B cell (primary cell): ENCODE measurements at regions not wholly inside any gene's neighbourhood (a gene's known extent, or its start where the extent isn't known, plus 50 kb on each side); places are given as distances from the start of the nearest gene placed in this dataset.

Source experiments
- ATAC-seq: fragments of 200-7000 bp; cut with Tn5 transposase; one replicate; pipeline ENCODE4 v1.10.0; 2021; ENCODE audit warnings: low read depth, mild to moderate bottlenecking, moderate number of reproducible peaks, moderate library complexity
- CTCF ChIA-PET: fragments of 350-600 bp; sonication (Branson Sonifier 250); formaldehyde crosslinking; loops from one replicate; lab custom pipeline; 2021; ENCODE audit warnings: antibody characterized with exemption, inconsistent platforms; lab: Charles Lee
- POLR2A ChIA-PET: fragments of 350-600 bp; sonication (Branson Sonifier 250); formaldehyde crosslinking; loops from one replicate; lab custom pipeline; 2021; ENCODE audit warnings: antibody characterized with exemption; lab: Charles Lee
- DNase-seq: peaks from one replicate; pipeline ENCODE4 v3.0.0; 2013
- H2AFZ ChIP-seq: 2 replicates; pipeline ENCODE4 v1.6.1; 2012; ENCODE audit warnings: mild to moderate bottlenecking, low read depth, low read length; ENCODE audit not compliant: insufficient read depth, poor library complexity, severe bottlenecking
- H3K27ac ChIP-seq, 2 donors: 1 replicate in 1 of 2; 2 replicates in 1 of 2; pipeline ENCODE4 v1.5.1; 2012 to 2013; ENCODE audit warnings: low read length in 2 of 2, mild to moderate bottlenecking in 2 of 2, moderate library complexity in 1 of 2
- H3K27me3 ChIP-seq, 4 experiments: fragments of 200-600 bp in 1 of 4; sonication (generic) in 1 of 4; replicated peaks in 1 of 4; 1 replicate in 2 of 4; 2 replicates in 2 of 4; pipeline versions ENCODE4 v1.6.1 to v1.7.0; 2013 to 2016; ENCODE audit warnings: low read length in 3 of 4, mild to moderate bottlenecking in 2 of 4, mixed read lengths in 1 of 4, moderate library complexity in 1 of 4; ENCODE audit not compliant: insufficient read depth in 4 of 4, control insufficient read depth in 3 of 4; ENCODE audit errors: control extremely low read depth in 1 of 4
- H3K36me3 ChIP-seq, 2 experiments: replicated peaks in 1 of 2; 1 replicate in 1 of 2; 2 replicates in 1 of 2; pipeline versions ENCODE4 v1.6.1 to v1.7.1; 2013; ENCODE audit warnings: low read length in 1 of 2; ENCODE audit not compliant: insufficient read depth in 2 of 2, control insufficient read depth in 1 of 2; ENCODE audit errors: control extremely low read depth in 1 of 2, extremely low read depth in 1 of 2
- H3K4me1 ChIP-seq, 2 donors: fragments of 200-600 bp in 1 of 2; sonication (generic) in 1 of 2; 1 replicate in 1 of 2; 2 replicates in 1 of 2; pipeline versions ENCODE4 v1.5.1 to v1.6.1; 2013 to 2017; ENCODE audit warnings: low read length in 2 of 2; ENCODE audit not compliant: control insufficient read depth in 2 of 2, insufficient read depth in 2 of 2
- H3K4me2 ChIP-seq: replicated peaks from 2 replicates; pipeline ENCODE3; 2012; ENCODE audit warnings: mild to moderate bottlenecking, low read depth, low read length; ENCODE audit not compliant: poor library complexity, severe bottlenecking
- H3K4me3 ChIP-seq, 5 experiments: fragments of 200-600 bp in 1 of 5; sonication (generic) in 1 of 5; 1 replicate in 3 of 5; 2 replicates in 2 of 5; pipeline versions ENCODE4 v1.5.1 to v1.7.0; 2011 to 2016; ENCODE audit warnings: low read length in 4 of 5, mild to moderate bottlenecking in 4 of 5, low read depth in 2 of 5, control low read depth in 1 of 5, moderate library complexity in 1 of 5; ENCODE audit not compliant: insufficient read depth in 1 of 5; ENCODE audit errors: control extremely low read depth in 1 of 5, extremely low read depth in 1 of 5
- H3K79me2 ChIP-seq: fragments of 200-600 bp; sonication (generic); one replicate; pipeline ENCODE4 v1.6.0; 2016; ENCODE audit warnings: low read length; ENCODE audit not compliant: control insufficient read depth, insufficient read depth
- H3K9ac ChIP-seq: fragments of 200-600 bp; sonication (generic); 2 replicates; pipeline ENCODE4 v1.6.1; 2017; ENCODE audit warnings: mild to moderate bottlenecking, low read length, moderate library complexity
- H3K9me3 ChIP-seq, 3 donors: one replicate each; pipeline versions ENCODE4 v1.6.1 to v1.7.1; 2013; ENCODE audit warnings: low read length in 2 of 3; ENCODE audit not compliant: control insufficient read depth in 2 of 3, insufficient read depth in 1 of 3; ENCODE audit errors: control extremely low read depth in 1 of 3
- H4K20me1 ChIP-seq: 2 replicates; pipeline ENCODE4 v1.6.0; 2012; ENCODE audit warnings: mild to moderate bottlenecking, low read length; ENCODE audit not compliant: insufficient read depth, control insufficient read depth, poor library complexity, severe bottlenecking
- H3K27ac Mint-ChIP-seq: one replicate; pipeline ENCODE4 v1.8.0; 2021; ENCODE audit warnings: mixed read lengths
- H3K27me3 Mint-ChIP-seq: one replicate; pipeline ENCODE4 v1.8.0; 2021; ENCODE audit warnings: mixed read lengths
- H3K4me1 Mint-ChIP-seq: one replicate; pipeline ENCODE4 v1.8.0; 2021; ENCODE audit warnings: mixed read lengths
- H3K4me3 Mint-ChIP-seq: one replicate; pipeline ENCODE4 v1.8.0; 2021; ENCODE audit warnings: mixed read lengths
- H3K9me3 Mint-ChIP-seq: one replicate; pipeline ENCODE4 v1.8.0; 2022; ENCODE audit warnings: mixed read lengths; ENCODE audit not compliant: insufficient read depth
- CTCF ChIP-seq: fragments of 200-600 bp; IDR thresholded peaks from one replicate; pipeline ENCODE4 v1.8.0; 2022; ENCODE audit warnings: antibody characterized with exemption, mild to moderate bottlenecking
- EZH2 ChIP-seq: IDR thresholded peaks from 2 replicates; pipeline ENCODE4 v1.6.1; 2012; ENCODE audit warnings: borderline replicate concordance, low read depth, mild to moderate bottlenecking, moderate library complexity, low read length; ENCODE audit not compliant: insufficient read depth, poor library complexity, severe bottlenecking
- WGBS: methylation state at CpG from one replicate; pipeline ENCODE4 v1.1.5; 2013; ENCODE audit warnings: missing lambda C conversion rate; ENCODE audit not compliant: insufficient coverage; 5-methylcytosine and 5-hydroxymethylcytosine counted together
- intact Hi-C: fragments of 100-400 bp; cut with micrococcal nuclease; formaldehyde crosslinking; loops from one replicate; pipeline ENCODE4 v1.10.0; 2022

- Histone ChIP-seq H3K4me1 (no peaks in the 10 kb centered on the region), H3K4me2 (no peak overlapping the region), H2AFZ (no peak overlapping the region), H3K4me3 (no peak overlapping the region), H3K79me2 (no peaks in the 10 kb centered on the region), H3K27ac (no peak overlapping the region), H3K9me3 (no peaks in the 10 kb centered on the region), H3K36me3 (no peaks in the 10 kb centered on the region), H3K27me3 (no peaks in the 10 kb centered on the region), H4K20me1 (no peaks in the 10 kb centered on the region), H3K9ac (no peak overlapping the region)
- 100% methylated on average over 1 of the region's 1 CpG for WGBS
- ChIA-PET CTCF (no interaction called here), POLR2A (no interaction called here)
- Mint-ChIP-seq H3K9me3 (peaks cover 4% of the 10 kb centered on the region), H3K27ac (no peak overlapping the region), H3K27me3 (no peaks in the 10 kb centered on the region), H3K4me3 (no peak overlapping the region), H3K4me1 (no peaks in the 10 kb centered on the region)
- TF ChIP-seq CTCF (no peak), EZH2 (no peak)
- no peak for ATAC-seq
- intact Hi-C loops, result no loop called here
- no peak for DNase-seq
These were observed 310.1 kb upstream of the SPOCK3 start for GRCh38 chr4:167544391-167544790.

GRCh38 chr4:167550021-167550420 lies 315.7 kb upstream of the SPOCK3 start:
- H3K9me3 Mint-ChIP-seq, result peaks cover 4% of the 10 kb centered on the region

More at GRCh38 chr4:167550021-167550420, 315.7 kb upstream of the SPOCK3 start:
- CTCF ChIA-PET, result no interaction called here
- WGBS, result no CpG with 5 or more reads among the region's 5 CpGs
- Mint-ChIP-seq H3K4me1 (no peaks in the 10 kb centered on the region), H3K27me3 (no peaks in the 10 kb centered on the region), H3K27ac (no peak overlapping the region), H3K4me3 (no peak overlapping the region)
- no peaks in the 10 kb centered on the region for H3K9me3 ChIP-seq
- H3K4me3 ChIP-seq, result no peak overlapping the region
- ATAC-seq (no peak), DNase-seq (no peak)
- POLR2A ChIA-PET, result no interaction called here
- H3K9ac ChIP-seq, result no peak overlapping the region
- H3K27me3 ChIP-seq, result no peaks in the 10 kb centered on the region
- H2AFZ ChIP-seq, result no peak overlapping the region
- H3K27ac ChIP-seq, result no peak overlapping the region
- no peaks in the 10 kb centered on the region for H4K20me1 ChIP-seq
- no peak overlapping the region for H3K4me2 ChIP-seq
- no peaks in the 10 kb centered on the region for H3K36me3 ChIP-seq
- H3K4me1 ChIP-seq, result no peaks in the 10 kb centered on the region
- intact Hi-C loops, result no loop called here
- TF ChIP-seq CTCF (no peak), EZH2 (no peak)
- no peaks in the 10 kb centered on the region for H3K79me2 ChIP-seq
